ENCODE measurements at regions not wholly inside any gene's neighbourhood (a gene's known extent, or its start where the extent isn't known, plus 50 kb on each side); places are given as distances from the start of the nearest gene placed in this dataset.

DNA sequence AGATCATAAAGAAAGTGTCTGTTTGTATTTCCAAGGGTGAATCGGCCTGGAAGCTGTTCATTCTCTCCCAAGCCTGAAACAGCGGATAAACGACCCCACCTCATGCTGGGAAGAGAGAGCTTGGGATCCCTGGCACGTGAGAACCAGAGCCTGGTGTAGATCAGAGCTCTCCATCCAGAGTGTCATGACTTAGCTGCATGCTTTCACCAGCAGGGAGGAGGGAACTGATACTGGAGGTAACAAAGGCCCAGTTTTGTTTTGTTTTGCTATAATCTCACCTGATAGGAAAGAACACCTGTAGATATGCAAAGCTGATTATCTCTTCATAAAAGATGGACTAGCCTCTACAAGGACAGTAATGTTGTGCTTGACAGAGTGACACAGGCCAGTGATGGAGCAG lies 236.6 kb downstream of the POM121L12 start:
- TF ChIP-seq RARG (CRISPR knock-in tag; IDR thresholded peaks at IDR 0.05; ENCODE audit: low read depth) (no peak), JUN (CRISPR knock-in tag; IDR thresholded peaks at IDR 0.05) (no peak), ZNF350 (CRISPR knock-in tag; IDR thresholded peaks at IDR 0.05; ENCODE audit: borderline replicate concordance, low read depth) (no peak), GABPA (IDR thresholded peaks at IDR 0.05; ENCODE audit: low read depth, low read length) (no peak), GABPA (CRISPR knock-in tag; IDR thresholded peaks at IDR 0.05; ENCODE audit: low read depth) (no peak)
- TF ChIP-seq, protein P1, sequence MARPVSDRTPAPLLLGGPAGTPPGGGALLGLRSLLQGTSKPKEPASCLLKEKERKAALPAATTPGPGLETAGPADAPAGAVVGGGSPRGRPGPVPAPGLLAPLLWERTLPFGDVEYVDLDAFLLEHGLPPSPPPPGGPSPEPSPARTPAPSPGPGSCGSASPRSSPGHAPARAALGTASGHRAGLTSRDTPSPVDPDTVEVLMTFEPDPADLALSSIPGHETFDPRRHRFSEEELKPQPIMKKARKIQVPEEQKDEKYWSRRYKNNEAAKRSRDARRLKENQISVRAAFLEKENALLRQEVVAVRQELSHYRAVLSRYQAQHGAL (CRISPR knock-in tag; IDR thresholded peaks at IDR 0.05; ENCODE audit: not compliant biosample characterization): no peak
- TF ChIP-seq, protein P2, sequence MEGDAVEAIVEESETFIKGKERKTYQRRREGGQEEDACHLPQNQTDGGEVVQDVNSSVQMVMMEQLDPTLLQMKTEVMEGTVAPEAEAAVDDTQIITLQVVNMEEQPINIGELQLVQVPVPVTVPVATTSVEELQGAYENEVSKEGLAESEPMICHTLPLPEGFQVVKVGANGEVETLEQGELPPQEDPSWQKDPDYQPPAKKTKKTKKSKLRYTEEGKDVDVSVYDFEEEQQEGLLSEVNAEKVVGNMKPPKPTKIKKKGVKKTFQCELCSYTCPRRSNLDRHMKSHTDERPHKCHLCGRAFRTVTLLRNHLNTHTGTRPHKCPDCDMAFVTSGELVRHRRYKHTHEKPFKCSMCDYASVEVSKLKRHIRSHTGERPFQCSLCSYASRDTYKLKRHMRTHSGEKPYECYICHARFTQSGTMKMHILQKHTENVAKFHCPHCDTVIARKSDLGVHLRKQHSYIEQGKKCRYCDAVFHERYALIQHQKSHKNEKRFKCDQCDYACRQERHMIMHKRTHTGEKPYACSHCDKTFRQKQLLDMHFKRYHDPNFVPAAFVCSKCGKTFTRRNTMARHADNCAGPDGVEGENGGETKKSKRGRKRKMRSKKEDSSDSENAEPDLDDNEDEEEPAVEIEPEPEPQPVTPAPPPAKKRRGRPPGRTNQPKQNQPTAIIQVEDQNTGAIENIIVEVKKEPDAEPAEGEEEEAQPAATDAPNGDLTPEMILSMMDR (CRISPR knock-in tag; IDR thresholded peaks at IDR 0.05): no peak
- TF ChIP-seq, protein P3, sequence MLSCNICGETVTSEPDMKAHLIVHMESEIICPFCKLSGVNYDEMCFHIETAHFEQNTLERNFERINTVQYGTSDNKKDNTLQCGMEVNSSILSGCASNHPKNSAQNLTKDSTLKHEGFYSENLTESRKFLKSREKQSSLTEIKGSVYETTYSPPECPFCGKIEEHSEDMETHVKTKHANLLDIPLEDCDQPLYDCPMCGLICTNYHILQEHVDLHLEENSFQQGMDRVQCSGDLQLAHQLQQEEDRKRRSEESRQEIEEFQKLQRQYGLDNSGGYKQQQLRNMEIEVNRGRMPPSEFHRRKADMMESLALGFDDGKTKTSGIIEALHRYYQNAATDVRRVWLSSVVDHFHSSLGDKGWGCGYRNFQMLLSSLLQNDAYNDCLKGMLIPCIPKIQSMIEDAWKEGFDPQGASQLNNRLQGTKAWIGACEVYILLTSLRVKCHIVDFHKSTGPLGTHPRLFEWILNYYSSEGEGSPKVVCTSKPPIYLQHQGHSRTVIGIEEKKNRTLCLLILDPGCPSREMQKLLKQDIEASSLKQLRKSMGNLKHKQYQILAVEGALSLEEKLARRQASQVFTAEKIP (CRISPR knock-in tag; IDR thresholded peaks at IDR 0.05; ENCODE audit: borderline replicate concordance): no peak
- TF ChIP-seq, protein P4, sequence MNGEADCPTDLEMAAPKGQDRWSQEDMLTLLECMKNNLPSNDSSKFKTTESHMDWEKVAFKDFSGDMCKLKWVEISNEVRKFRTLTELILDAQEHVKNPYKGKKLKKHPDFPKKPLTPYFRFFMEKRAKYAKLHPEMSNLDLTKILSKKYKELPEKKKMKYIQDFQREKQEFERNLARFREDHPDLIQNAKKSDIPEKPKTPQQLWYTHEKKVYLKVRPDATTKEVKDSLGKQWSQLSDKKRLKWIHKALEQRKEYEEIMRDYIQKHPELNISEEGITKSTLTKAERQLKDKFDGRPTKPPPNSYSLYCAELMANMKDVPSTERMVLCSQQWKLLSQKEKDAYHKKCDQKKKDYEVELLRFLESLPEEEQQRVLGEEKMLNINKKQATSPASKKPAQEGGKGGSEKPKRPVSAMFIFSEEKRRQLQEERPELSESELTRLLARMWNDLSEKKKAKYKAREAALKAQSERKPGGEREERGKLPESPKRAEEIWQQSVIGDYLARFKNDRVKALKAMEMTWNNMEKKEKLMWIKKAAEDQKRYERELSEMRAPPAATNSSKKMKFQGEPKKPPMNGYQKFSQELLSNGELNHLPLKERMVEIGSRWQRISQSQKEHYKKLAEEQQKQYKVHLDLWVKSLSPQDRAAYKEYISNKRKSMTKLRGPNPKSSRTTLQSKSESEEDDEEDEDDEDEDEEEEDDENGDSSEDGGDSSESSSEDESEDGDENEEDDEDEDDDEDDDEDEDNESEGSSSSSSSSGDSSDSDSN (CRISPR knock-in tag; IDR thresholded peaks at IDR 0.05): no peak

Measured in HepG2 (cell line).